ENCODE measurements at regions not wholly inside any gene's neighbourhood (a gene's known extent, or its start where the extent isn't known, plus 50 kb on each side); places are given as distances from the start of the nearest gene placed in this dataset.

DNA sequence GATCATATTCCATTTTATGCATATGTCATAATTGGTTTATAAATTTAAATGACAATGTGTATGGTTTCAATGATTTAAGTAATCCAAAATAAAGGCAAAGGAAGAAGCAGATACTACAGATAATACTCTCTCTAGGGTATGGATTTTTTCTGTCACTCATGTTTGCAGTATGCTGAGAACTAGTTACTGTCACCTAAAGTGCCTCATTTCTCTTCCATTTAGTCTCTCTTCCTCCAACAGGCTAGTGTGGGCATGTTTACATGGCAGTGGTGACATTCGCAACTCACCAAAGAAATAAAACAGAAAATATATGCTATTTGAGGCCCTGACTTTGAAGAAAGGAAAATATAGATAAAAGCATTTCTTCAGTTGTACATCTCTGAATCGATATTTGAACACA is 1460.4 kb upstream of the ZEB2 start:
- TF ChIP-seq CTCF (conservative IDR thresholded peaks at IDR 0.05; ENCODE audit: low read depth, low read length), result no peak
- no peak for TF ChIP-seq EZH2 (IDR thresholded peaks at IDR 0.05; ENCODE audit: borderline replicate concordance, low read depth, low read length, poor library complexity, severe bottlenecking)
